ENCODE measurements at regions not wholly inside any gene's neighbourhood (a gene's known extent, or its start where the extent isn't known, plus 50 kb on each side); places are given as distances from the start of the nearest gene placed in this dataset.

GRCh38 chr6:133585978-133586377 lies 302.9 kb upstream of the TCF21 start:
- TF ChIP-seq EZH2 (conservative IDR thresholded peaks at IDR 0.05; ENCODE audit: low read depth, low read length) (no peak), MAFK (conservative IDR thresholded peaks at IDR 0.05 in 1 of 2, IDR thresholded peaks at IDR 0.05 in 1 of 2; ENCODE audit: low read length in 2 of 2) (no peak), ARID2 (CRISPR knock-in tag; IDR thresholded peaks at IDR 0.05; ENCODE audit: borderline replicate concordance) (no peak), SUZ12 (IDR thresholded peaks at IDR 0.05; ENCODE audit: low read depth, low read length) (no peak), EP300 (IDR thresholded peaks at IDR 0.05; ENCODE audit: low read depth in 2 of 2, low read length in 2 of 2) (no peak), EP300 (CRISPR knock-in tag; IDR thresholded peaks at IDR 0.05; ENCODE audit: borderline replicate concordance) (no peak), POLR2A (IDR thresholded peaks at IDR 0.05; ENCODE audit: insufficient read depth in 1 of 2, low read depth in 2 of 2, low read length in 2 of 2) (no peak), TAF1 (CRISPR knock-in tag; IDR thresholded peaks at IDR 0.05) (no peak), CHD2 (IDR thresholded peaks at IDR 0.05; ENCODE audit: low read depth, low read length) (no peak), ZFX (CRISPR knock-in tag; IDR thresholded peaks at IDR 0.05; ENCODE audit: low read depth) (no peak), ZMYM3 (CRISPR knock-in tag; IDR thresholded peaks at IDR 0.05) (no peak), PHF5A (CRISPR knock-in tag; IDR thresholded peaks at IDR 0.05; ENCODE audit: low read depth, unreplicated experiment) (no peak), POLR2G (IDR thresholded peaks at IDR 0.05; ENCODE audit: low read depth, low read length) (no peak)
